Transverse colon (tissue), 4 donors: ENCODE measurements at regions not wholly inside any gene's neighbourhood (a gene's known extent, or its start where the extent isn't known, plus 50 kb on each side); places are given as distances from the start of the nearest gene placed in this dataset.
"Not testable (repeated sequence)": the region's sequence is repeated elsewhere in the genome, so short reads cannot be mapped to it uniquely, and the experiment has no call there.

ENCODE experiments used
- DNase-seq: peaks from one replicate; pipeline ENCODE4 v3.0.0-alpha.2; 2019
- H3K27ac ChIP-seq, 4 donors: fragments of 200-600 bp; sonication (generic); 2 replicates each; pipeline ENCODE4 v1.5.1; 2016 to 2018; ENCODE audit warnings: inconsistent platforms in 4 of 4
- H3K27me3 ChIP-seq: fragments of 200-600 bp; sonication (generic); 2 replicates; pipeline ENCODE4 v1.5.1; 2017; ENCODE audit warnings: inconsistent platforms
- H3K36me3 ChIP-seq, 4 donors: fragments of 200-600 bp; sonication (generic); 2 replicates each; pipeline ENCODE4 v1.5.1; 2017 to 2019; ENCODE audit warnings: inconsistent platforms in 4 of 4
- H3K4me1 ChIP-seq, 4 donors: fragments of 200-600 bp; sonication (generic); 2 replicates each; pipeline ENCODE4 v1.5.1; 2017 to 2020; ENCODE audit warnings: inconsistent platforms in 4 of 4
- H3K4me3 ChIP-seq, 4 donors: fragments of 200-600 bp; sonication (generic); 1 replicate in 1 of 4; 2 replicates in 3 of 4; pipeline versions ENCODE4 v1.5.1 to v1.6.1; 2017 to 2019; ENCODE audit warnings: inconsistent platforms in 4 of 4
- H3K9me3 ChIP-seq, 2 donors: fragments of 200-600 bp; sonication (generic); 2 replicates each; pipeline ENCODE4 v1.5.1; 2017 to 2019; ENCODE audit warnings: inconsistent platforms in 2 of 2
- CTCF ChIP-seq, 5 experiments: fragments of 200-600 bp in 3 of 5; fragments of 450-650 bp in 2 of 5; sonication (generic) in 3 of 5; IDR thresholded peaks; 1 replicate in 2 of 5; 2 replicates in 3 of 5; pipeline ENCODE4 v1.5.1; 2016 to 2017; ENCODE audit warnings: antibody characterized with exemption in 5 of 5, inconsistent platforms in 3 of 5, mild to moderate bottlenecking in 2 of 5, moderate library complexity in 1 of 5
- EP300 ChIP-seq: sonication (generic); formaldehyde crosslinking; IDR thresholded peaks from one replicate; pipeline ENCODE4 v1.6.1; 2017; ENCODE audit warnings: antibody characterized with exemption, low read depth
- POLR2A ChIP-seq: fragments of 450-650 bp; IDR thresholded peaks from one replicate; pipeline ENCODE4 v1.6.1; 2016; ENCODE audit warnings: antibody characterized with exemption, mild to moderate bottlenecking, moderate library complexity
- POLR2AphosphoS5 ChIP-seq, 3 donors: sonication (generic); formaldehyde crosslinking; IDR thresholded peaks; one replicate each; pipeline ENCODE4 v1.6.1; 2016; ENCODE audit warnings: antibody characterized with exemption in 3 of 3
- WGBS, 2 donors: methylation state at CpG; one replicate each; pipeline ENCODE4 v1.1.5; 2018; ENCODE audit warnings: low coverage in 1 of 2; 5-methylcytosine and 5-hydroxymethylcytosine counted together
- in situ Hi-C, 4 donors: fragments of 200-750 bp; cut with MboI; loops; one replicate each; pipeline versions ENCODE4 v1.15.0 to v1.15.1; 2017; ENCODE audit warnings: low sequenced_read_pairs in 3 of 4, low pct_ligation_motif_present in 1 of 4, low pct_unique_long_range_greater_than_20kb in 1 of 4
- intact Hi-C: fragments of 100-400 bp; cut with DNase I; formaldehyde crosslinking; loops from one replicate; pipeline ENCODE4 v1.15.1; 2023; ENCODE audit warnings: low total_unique reads

GRCh38 chr12:47311010-47311409 is 231.3 kb upstream of the AMIGO2 start:
- TF ChIP-seq POLR2A = no peak
- in situ Hi-C loops (loop anchor here in 1 of 4 donors (25.0 kb wide), 1 partner anchor 274 kb away; no protein-coding TSS in a partner anchor), intact Hi-C loops (no loop called here)
- Histone ChIP-seq H3K36me3 (no peaks in the 10 kb centered on the region), H3K9me3 (no peaks in the 10 kb centered on the region), H3K27me3 (no peaks in the 10 kb centered on the region), H3K4me3 (no peak overlapping the region), H3K27ac (no peak overlapping the region), H3K4me1 (peaks cover 0 to 8% (median 0%) of the 10 kb centered on the region in 4 donors)
- DNase-seq = no peak

GRCh38 chr12:47308672-47309071 is 228.9 kb upstream of the AMIGO2 start:
- Histone ChIP-seq H3K4me3 (no peak overlapping the region), H3K27ac (no peak overlapping the region), H3K36me3 (no peaks in the 10 kb centered on the region), H3K4me1 (peaks cover 0 to 8% (median 0%) of the 10 kb centered on the region in 4 donors), H3K9me3 (no peaks in the 10 kb centered on the region), H3K27me3 (no peaks in the 10 kb centered on the region)
- in situ Hi-C loops (loop anchor here in 3 of 4 donors (10.0 to 25.0 kb wide), 2 partner anchors 271 to 274 kb away; no protein-coding TSS in a partner anchor), intact Hi-C loops (no loop called here)
- 95 to 100% methylated on average over 1 of the region's 1 CpG for WGBS, 2 donors
- DNase-seq = no peak
- TF ChIP-seq POLR2AphosphoS5 (IDR thresholded peaks at IDR 0.05) = no peak
- no peak for TF ChIP-seq EP300
- no peak for TF ChIP-seq CTCF (IDR thresholded peaks at IDR 0.05)
- no peak for TF ChIP-seq POLR2A

- intact Hi-C loops = no loop called here
- peaks cover 0 to 8% (median 0%) of the 10 kb centered on the region in 4 donors for H3K4me1 ChIP-seq
- no peak overlapping the region for H3K27ac ChIP-seq
- no peaks in the 10 kb centered on the region for H3K27me3 ChIP-seq
- in situ Hi-C loops = loop anchor here in 3 of 4 donors (10.0 to 25.0 kb wide), 2 partner anchors 271 to 273 kb away; no protein-coding TSS in a partner anchor
- DNase-seq = peak; percentile 39
- peak overlapping the region in 1 of 4 donors; percentile 16 for H3K4me3 ChIP-seq
- no peaks in the 10 kb centered on the region for H3K36me3 ChIP-seq
- no peaks in the 10 kb centered on the region for H3K9me3 ChIP-seq
- TF ChIP-seq CTCF (IDR thresholded peaks at IDR 0.05) = peak; percentile 46 to 70 (median 57)
- TF ChIP-seq EP300 = no peak
- WGBS, 2 donors = 50 to 59% methylated on average over 7 of the region's 7 CpGs
These were observed 228.1 kb upstream of the AMIGO2 start for GRCh38 chr12:47307680-47308399.

GRCh38 chr12:47306773-47307679 is 227.3 kb upstream of the AMIGO2 start:
- intact Hi-C loops, DNase-seq, H3K27ac ChIP-seq, H3K9me3 ChIP-seq, H3K4me1 ChIP-seq, H3K36me3 ChIP-seq, H3K27me3 ChIP-seq: not testable (repeated sequence)
- TF ChIP-seq POLR2AphosphoS5 (IDR thresholded peaks at IDR 0.05) = peak in 1 of 3 donors; percentile 13
- WGBS, 2 donors = 75 to 79% methylated on average over 5 to 25 of the region's 25 CpGs
- in situ Hi-C loops = loop anchor here in 3 of 4 donors (10.0 to 25.0 kb wide), 2 partner anchors 270 to 272 kb away; no protein-coding TSS in a partner anchor
- peak overlapping the region in 1 of 4 donors; percentile 16 for H3K4me3 ChIP-seq

- WGBS, 2 donors = 91% methylated on average over 20 of the region's 22 CpGs; no CpG with 5 or more reads in 1 of the 2 donors
- Histone ChIP-seq H3K4me1 (peaks cover 0 to 5% (median 0%) of the 10 kb centered on the region in 4 donors), H3K27me3 (no peaks in the 10 kb centered on the region), H3K4me3 (no peak overlapping the region), H3K9me3 (no peaks in the 10 kb centered on the region), H3K27ac (no peak overlapping the region), H3K36me3 (no peaks in the 10 kb centered on the region)
- no peak for DNase-seq
- TF ChIP-seq CTCF (IDR thresholded peaks at IDR 0.05) (no peak), POLR2A (no peak), EP300 (no peak), POLR2AphosphoS5 (IDR thresholded peaks at IDR 0.05) (no peak)
- in situ Hi-C loops = loop anchor here in 3 of 4 donors (10.0 to 25.0 kb wide), 2 partner anchors 269 to 271 kb away; no protein-coding TSS in a partner anchor
- intact Hi-C loops = no loop called here
These were observed 226.4 kb upstream of the AMIGO2 start for GRCh38 chr12:47306130-47306529.
